ENCODE measurements at regions not wholly inside any gene's neighbourhood (a gene's known extent, or its start where the extent isn't known, plus 50 kb on each side); places are given as distances from the start of the nearest gene placed in this dataset.

GRCh38 chr5:15233566-15233965 is 266.4 kb upstream of the FBXL7 start:
- DNase-seq (ENCODE audit: low read depth), result no peak
- TF ChIP-seq CTCF (IDR thresholded peaks at IDR 0.05; ENCODE audit: low read depth, low read length, missing control alignments), result no peak
- in situ Hi-C loops (cut with HindIII; ENCODE audit: low sequenced_read_pairs), result no loop called here
- no peak overlapping the region for H3K4me3 ChIP-seq (ENCODE audit: low read depth, low read length)

- in situ Hi-C loops (cut with HindIII; ENCODE audit: low sequenced_read_pairs), result no loop called here
- no peak overlapping the region for H3K4me3 ChIP-seq (ENCODE audit: low read depth, low read length)
- DNase-seq (ENCODE audit: low read depth), result no peak
These were observed 277.8 kb upstream of the FBXL7 start for GRCh38 chr5:15222156-15222555.

GRCh38 chr5:15220642-15221173 is 279.3 kb upstream of the FBXL7 start:
- in situ Hi-C loops (cut with HindIII; ENCODE audit: low sequenced_read_pairs), result no loop called here
- TF ChIP-seq CTCF (IDR thresholded peaks at IDR 0.05; ENCODE audit: low read depth, low read length, missing control alignments), result no peak
- DNase-seq (ENCODE audit: low read depth), result no peak
- H3K4me3 ChIP-seq (ENCODE audit: low read depth, low read length), result no peak overlapping the region

More at GRCh38 chr5:15222156-15222555, 277.8 kb upstream of the FBXL7 start:
- TF ChIP-seq CTCF (IDR thresholded peaks at IDR 0.05; ENCODE audit: low read depth, low read length, missing control alignments), result no peak

- DNase-seq (ENCODE audit: low read depth), result no peak
- in situ Hi-C loops (cut with HindIII; ENCODE audit: low sequenced_read_pairs), result no loop called here
- TF ChIP-seq CTCF (IDR thresholded peaks at IDR 0.05; ENCODE audit: low read depth, low read length, missing control alignments), result no peak
- H3K4me3 ChIP-seq (ENCODE audit: low read depth, low read length), result no peak overlapping the region
These were observed 284.9 kb upstream of the FBXL7 start for GRCh38 chr5:15215056-15215455.

- H3K4me3 ChIP-seq (ENCODE audit: low read depth, low read length), result no peak overlapping the region
- in situ Hi-C loops (cut with HindIII; ENCODE audit: low sequenced_read_pairs), result no loop called here
- TF ChIP-seq CTCF (IDR thresholded peaks at IDR 0.05; ENCODE audit: low read depth, low read length, missing control alignments), result no peak
- DNase-seq (ENCODE audit: low read depth), result no peak
These were observed 286.0 kb upstream of the FBXL7 start for GRCh38 chr5:15214010-15214409.

GRCh38 chr5:15209053-15209762 is 290.8 kb upstream of the FBXL7 start:
- in situ Hi-C loops (cut with HindIII; ENCODE audit: low sequenced_read_pairs), result no loop called here

More at GRCh38 chr5:15209053-15209762, 290.8 kb upstream of the FBXL7 start:
- no peak overlapping the region for H3K4me3 ChIP-seq (ENCODE audit: low read depth, low read length)
- DNase-seq (ENCODE audit: low read depth), result no peak
- no peak for TF ChIP-seq CTCF (IDR thresholded peaks at IDR 0.05; ENCODE audit: low read depth, low read length, missing control alignments)
